VCaP (cell line): ENCODE measurements at regions not wholly inside any gene's neighbourhood (a gene's known extent, or its start where the extent isn't known, plus 50 kb on each side); places are given as distances from the start of the nearest gene placed in this dataset.

Source experiments
- H3K27ac ChIP-seq: fragments of 450-650 bp; 2 replicates; pipeline ENCODE4 v1.5.1; 2017
- CTCF ChIP-seq: fragments of 450-650 bp; conservative IDR thresholded peaks from 2 replicates; pipeline ENCODE4 v1.5.1; 2017; ENCODE audit warnings: mild to moderate bottlenecking, moderate library complexity

GRCh38 chr15:98150084-98150483 is 189.6 kb downstream of the ARRDC4 start:
- no peak for TF ChIP-seq CTCF
- no peak overlapping the region for H3K27ac ChIP-seq

- H3K27ac ChIP-seq, result no peak overlapping the region
- no peak for TF ChIP-seq CTCF
Observed at GRCh38 chr15:98150536-98150935, 190.0 kb downstream of the ARRDC4 start.

- no peak for TF ChIP-seq CTCF
- no peak overlapping the region for H3K27ac ChIP-seq
Observed at GRCh38 chr15:98151096-98151495, 190.6 kb downstream of the ARRDC4 start.

GRCh38 chr15:98152156-98152555 is 191.7 kb downstream of the ARRDC4 start:
- H3K27ac ChIP-seq, result no peak overlapping the region
- TF ChIP-seq CTCF, result no peak

- TF ChIP-seq CTCF, result no peak
- no peak overlapping the region for H3K27ac ChIP-seq
Observed at GRCh38 chr15:98154863-98155262, 194.4 kb downstream of the ARRDC4 start.

- TF ChIP-seq CTCF, result no peak
- no peak overlapping the region for H3K27ac ChIP-seq
Observed at GRCh38 chr15:98155356-98155755, 194.9 kb downstream of the ARRDC4 start.

GRCh38 chr15:98160236-98160635 is 199.7 kb downstream of the ARRDC4 start:
- no peak overlapping the region for H3K27ac ChIP-seq
- TF ChIP-seq CTCF, result no peak
